ENCODE measurements at regions not wholly inside any gene's neighbourhood (a gene's known extent, or its start where the extent isn't known, plus 50 kb on each side); places are given as distances from the start of the nearest gene placed in this dataset.

- H3K4me2 ChIP-seq (ENCODE audit: unreplicated experiment) = peak overlapping the region; percentile 8
- no peaks in the 10 kb centered on the region for H4K20me1 ChIP-seq (ENCODE audit: insufficient read depth)
- H3K4me1 ChIP-seq (ENCODE audit: insufficient read depth) = peaks cover 31% of the 10 kb centered on the region
- no peak overlapping the region for H3K9ac ChIP-seq
- TF ChIP-seq EZH2 (IDR thresholded peaks at IDR 0.05; ENCODE audit: insufficient read depth, poor library complexity, severe bottlenecking) = no peak
- TF ChIP-seq EZH2phosphoT487 (IDR thresholded peaks at IDR 0.05; ENCODE audit: insufficient read depth, low read depth) = no peak
- peak; percentile 50 for DNase-seq
- peak overlapping the region; percentile 7 for H3K27ac ChIP-seq
- no peaks in the 10 kb centered on the region for H3F3A ChIP-seq (ENCODE audit: insufficient read depth)
- no peak overlapping the region for H3K4me3 ChIP-seq
- no peaks in the 10 kb centered on the region for H3K36me3 ChIP-seq (ENCODE audit: low read depth)
- no peaks in the 10 kb centered on the region for H3K9me3 ChIP-seq (ENCODE audit: low read depth)
- no peaks in the 10 kb centered on the region for H3K27me3 ChIP-seq (replicated peaks; ENCODE audit: insufficient read depth)
- H2AFZ ChIP-seq = no peak overlapping the region
- no peaks in the 10 kb centered on the region for H3K9me2 ChIP-seq (ENCODE audit: insufficient read depth)
- in situ Hi-C loops (cut with MboI) = no loop called here
- 20 to 25% methylated on average over 4 of the region's 4 CpGs for WGBS, 2 experiments (ENCODE audit: low coverage in 1 of 2, low lambda C conversion rate in 2 of 2, missing lambda C conversion rate in 2 of 2)
- no peaks in the 10 kb centered on the region for H3K79me2 ChIP-seq (ENCODE audit: insufficient read depth)
Measured at GRCh38 chr2:57180042-57180567, 866.5 kb upstream of the VRK2 start.

- Histone ChIP-seq H3K27ac (no peak overlapping the region; the same call in 1 of the 2 replicates), H3K4me2 (ENCODE audit: unreplicated experiment) (peak overlapping the region; percentile 8)
Measured at GRCh38 chr2:57180678-57181077, 865.9 kb upstream of the VRK2 start.

GRCh38 chr2:57181315-57182038, 865.1 kb upstream of the VRK2 start:
- Histone ChIP-seq H3K4me3 (no peak overlapping the region), H3K9ac (no peak overlapping the region), H3K27ac (no peak overlapping the region), H3K9me3 (ENCODE audit: low read depth) (no peaks in the 10 kb centered on the region), H3K9me2 (ENCODE audit: insufficient read depth) (no peaks in the 10 kb centered on the region), H4K20me1 (ENCODE audit: insufficient read depth) (no peaks in the 10 kb centered on the region), H3K4me2 (ENCODE audit: unreplicated experiment) (peak overlapping the region; percentile 19), H3K79me2 (ENCODE audit: insufficient read depth) (no peaks in the 10 kb centered on the region), H3K27me3 (replicated peaks; ENCODE audit: insufficient read depth) (no peaks in the 10 kb centered on the region), H2AFZ (no peak overlapping the region), H3K36me3 (ENCODE audit: low read depth) (no peaks in the 10 kb centered on the region), H3K4me1 (ENCODE audit: insufficient read depth) (peaks cover 31% of the 10 kb centered on the region), H3F3A (ENCODE audit: insufficient read depth) (no peaks in the 10 kb centered on the region)
- DNase-seq = peak; percentile 47
- TF ChIP-seq EZH2 (IDR thresholded peaks at IDR 0.05; ENCODE audit: insufficient read depth, poor library complexity, severe bottlenecking) (no peak), EZH2phosphoT487 (IDR thresholded peaks at IDR 0.05; ENCODE audit: insufficient read depth, low read depth) (no peak)
- in situ Hi-C loops (cut with MboI) = no loop called here
- WGBS, 2 experiments (ENCODE audit: low coverage in 1 of 2, low lambda C conversion rate in 2 of 2, missing lambda C conversion rate in 2 of 2) = 0% methylated on average over 1 of the region's 1 CpG

More at GRCh38 chr2:57180678-57181077, 865.9 kb upstream of the VRK2 start:
- no peak overlapping the region for H3K9ac ChIP-seq
- in situ Hi-C loops (cut with MboI) = no loop called here
- no peaks in the 10 kb centered on the region for H3K36me3 ChIP-seq (ENCODE audit: low read depth)
- no peaks in the 10 kb centered on the region for H3K27me3 ChIP-seq (replicated peaks; ENCODE audit: insufficient read depth)
- H3K9me2 ChIP-seq (ENCODE audit: insufficient read depth) = no peaks in the 10 kb centered on the region
- no peaks in the 10 kb centered on the region for H4K20me1 ChIP-seq (ENCODE audit: insufficient read depth)
- H3K79me2 ChIP-seq (ENCODE audit: insufficient read depth) = no peaks in the 10 kb centered on the region
- H3F3A ChIP-seq (ENCODE audit: insufficient read depth) = no peaks in the 10 kb centered on the region
- DNase-seq = no peak
- no peak overlapping the region for H3K4me3 ChIP-seq
- no peak for TF ChIP-seq EZH2 (IDR thresholded peaks at IDR 0.05; ENCODE audit: insufficient read depth, poor library complexity, severe bottlenecking)
- no peak for TF ChIP-seq EZH2phosphoT487 (IDR thresholded peaks at IDR 0.05; ENCODE audit: insufficient read depth, low read depth)
- no peak overlapping the region for H2AFZ ChIP-seq
- H3K4me1 ChIP-seq (ENCODE audit: insufficient read depth) = peaks cover 31% of the 10 kb centered on the region
- no peaks in the 10 kb centered on the region for H3K9me3 ChIP-seq (ENCODE audit: low read depth)

- Histone ChIP-seq H3K9me3 (ENCODE audit: low read depth) (no peaks in the 10 kb centered on the region), H3K9me2 (ENCODE audit: insufficient read depth) (no peaks in the 10 kb centered on the region), H3K4me3 (no peak overlapping the region), H4K20me1 (ENCODE audit: insufficient read depth) (no peaks in the 10 kb centered on the region), H3K36me3 (ENCODE audit: low read depth) (no peaks in the 10 kb centered on the region), H3K4me2 (ENCODE audit: unreplicated experiment) (no peak overlapping the region), H3F3A (ENCODE audit: insufficient read depth) (no peaks in the 10 kb centered on the region), H2AFZ (no peak overlapping the region), H3K4me1 (ENCODE audit: insufficient read depth) (peaks cover 31% of the 10 kb centered on the region), H3K27me3 (replicated peaks; ENCODE audit: insufficient read depth) (no peaks in the 10 kb centered on the region), H3K79me2 (ENCODE audit: insufficient read depth) (no peaks in the 10 kb centered on the region), H3K27ac (no peak overlapping the region), H3K9ac (no peak overlapping the region)
- TF ChIP-seq EZH2phosphoT487 (IDR thresholded peaks at IDR 0.05; ENCODE audit: insufficient read depth, low read depth) (no peak), EZH2 (IDR thresholded peaks at IDR 0.05; ENCODE audit: insufficient read depth, poor library complexity, severe bottlenecking) (no peak)
- in situ Hi-C loops (cut with MboI) = no loop called here
- DNase-seq = peak; percentile 8
Measured at GRCh38 chr2:57182916-57183315, 863.7 kb upstream of the VRK2 start.

Measured in GM23248 (cell line).